SK-N-SH (cell line): ENCODE measurements at regions not wholly inside any gene's neighbourhood (a gene's known extent, or its start where the extent isn't known, plus 50 kb on each side); places are given as distances from the start of the nearest gene placed in this dataset.
A peak's percentile ranks its signal among the peaks of the same experiment; 100 is the strongest.

Experiments
- CTCF ChIA-PET: fragments of 300-600, 350-600 bp; formaldehyde crosslinking; extraction: SDS; loops from one replicate; lab custom pipeline; 2021; lab: Yijun Ruan, JAX
- POLR2A ChIA-PET: fragments of 350-600 bp; sonication (Branson Sonifier 250); formaldehyde crosslinking; extraction: SDS; loops from one replicate; lab custom pipeline; 2020; ENCODE audit warnings: antibody characterized with exemption, inconsistent platforms; lab: Yijun Ruan, JAX
- DNase-seq: peaks from one replicate; pipeline ENCODE4 v3.0.0; 2012
- H2AFZ ChIP-seq: fragments of 200-600 bp; sonication (generic); 2 replicates; pipeline ENCODE4 v1.8.1; 2016; ENCODE audit warnings: antibody characterized with exemption, mild to moderate bottlenecking, low read depth
- H3F3A ChIP-seq: fragments of 200-600 bp; sonication (generic); replicated peaks from 2 replicates; pipeline ENCODE3; 2016; ENCODE audit warnings: antibody characterized with exemption, mild to moderate bottlenecking; ENCODE audit not compliant: insufficient read depth
- H3K27ac ChIP-seq, 2 experiments: fragments of 200-500 bp in 1 of 2; fragments of 200-600 bp in 1 of 2; sonication (Bioruptor generic) in 1 of 2; sonication (generic), shearing (Covaris generic) in 1 of 2; 2 replicates each; pipeline versions ENCODE4 v1.5.1 to v1.6.1; 2014 to 2016; ENCODE audit warnings: low read depth in 2 of 2, inconsistent platforms in 1 of 2, low read length in 1 of 2, mild to moderate bottlenecking in 1 of 2, mixed read lengths in 1 of 2
- H3K27me3 ChIP-seq: fragments of 200-600 bp; sonication (generic), shearing (Covaris generic); 2 replicates; pipeline ENCODE4 v1.6.1; 2016; ENCODE audit warnings: mixed run types; ENCODE audit not compliant: insufficient read depth
- H3K36me3 ChIP-seq, 2 experiments: fragments of 200-500 bp in 1 of 2; fragments of 200-600 bp in 1 of 2; sonication (Bioruptor generic) in 1 of 2; sonication (generic) in 1 of 2; replicated peaks in 1 of 2; 2 replicates each; pipeline versions ENCODE3 to v1.5.1; 2014 to 2016; ENCODE audit warnings: low read length in 1 of 2, mild to moderate bottlenecking in 1 of 2; ENCODE audit not compliant: insufficient read depth in 2 of 2, control insufficient read depth in 1 of 2
- H3K4me1 ChIP-seq, 2 experiments: fragments of 200-500 bp in 1 of 2; fragments of 200-600 bp in 1 of 2; sonication (Bioruptor generic) in 1 of 2; sonication (generic), shearing (Covaris generic) in 1 of 2; 2 replicates each; pipeline versions ENCODE4 v1.5.1 to v1.6.1; 2014 to 2016; ENCODE audit warnings: low read depth in 1 of 2, low read length in 1 of 2, mixed run types in 1 of 2; ENCODE audit not compliant: insufficient read depth in 2 of 2, control insufficient read depth in 1 of 2
- H3K4me2 ChIP-seq: fragments of 200-600 bp; sonication (generic), shearing (Covaris generic); 2 replicates; pipeline ENCODE4 v1.6.1; 2017; ENCODE audit warnings: mixed run types
- H3K4me3 ChIP-seq, 2 experiments: fragments of 200-500 bp in 1 of 2; fragments of 200-600 bp in 1 of 2; sonication (Bioruptor generic) in 1 of 2; sonication (generic), shearing (Covaris generic) in 1 of 2; 2 replicates each; pipeline versions ENCODE4 v1.5.1 to v1.8.1; 2014 to 2016; ENCODE audit warnings: low read depth in 2 of 2, inconsistent platforms in 1 of 2, low read length in 1 of 2, mild to moderate bottlenecking in 1 of 2, mixed read lengths in 1 of 2, moderate library complexity in 1 of 2
- H3K79me2 ChIP-seq: fragments of 200-600 bp; sonication (generic); 2 replicates; pipeline ENCODE4 v1.8.1; 2017; ENCODE audit warnings: mild to moderate bottlenecking; ENCODE audit not compliant: insufficient read depth
- H3K9ac ChIP-seq: fragments of 200-600 bp; sonication (generic); 2 replicates; pipeline ENCODE4 v1.6.1; 2017; ENCODE audit warnings: mixed run types
- H3K9me2 ChIP-seq: fragments of 200-600 bp; sonication (generic); 2 replicates; pipeline ENCODE4 v1.6.1; 2017; ENCODE audit warnings: mixed run types
- H3K9me3 ChIP-seq: fragments of 200-600 bp; sonication (generic); 2 replicates; pipeline ENCODE4 v1.6.1; 2017; ENCODE audit warnings: mixed run types, mild to moderate bottlenecking, moderate library complexity
- H4K20me1 ChIP-seq: fragments of 200-600 bp; sonication (generic); 2 replicates; pipeline ENCODE4 v1.6.1; 2017; ENCODE audit warnings: mild to moderate bottlenecking, mixed run types; ENCODE audit not compliant: insufficient read depth
- CTCF ChIP-seq: fragments of 200-600 bp; sonication (generic); IDR thresholded peaks from 2 replicates; pipeline ENCODE4 v1.6.1; 2017; ENCODE audit warnings: antibody characterized with exemption, mild to moderate bottlenecking, moderate library complexity
- ELF1 ChIP-seq: IDR thresholded peaks from 2 replicates; pipeline ENCODE4 v1.4.0; 2012
- EP300 ChIP-seq, 2 experiments: IDR thresholded peaks; 2 replicates each; pipeline versions ENCODE4 v1.4.0 to v1.6.1; 2012; ENCODE audit warnings: borderline replicate concordance in 1 of 2, low read depth in 1 of 2, low read length in 1 of 2
- EZH2phosphoT487 ChIP-seq: fragments of 200-600 bp; sonication (generic); IDR thresholded peaks from 2 replicates; pipeline ENCODE4 v1.6.1; 2017; ENCODE audit warnings: low read depth, mixed run types, mild to moderate bottlenecking, antibody characterized with exemption, moderate library complexity, borderline replicate concordance
- MEF2A ChIP-seq: IDR thresholded peaks from 2 replicates; pipeline ENCODE4 v1.4.0; 2012; ENCODE audit warnings: low read depth, borderline replicate concordance
- NFIC ChIP-seq: IDR thresholded peaks from 2 replicates; pipeline ENCODE4 v1.4.0; 2012; ENCODE audit warnings: borderline replicate concordance
- POLR2AphosphoS5 ChIP-seq: IDR thresholded peaks from 2 replicates; pipeline ENCODE4 v1.6.1; 2012; ENCODE audit warnings: low read depth, low read length
- RFX5 ChIP-seq: IDR thresholded peaks from 2 replicates; pipeline ENCODE4 v1.6.1; 2012; ENCODE audit warnings: mild to moderate bottlenecking, improper control_type of control experiment, low read length
- RXRA ChIP-seq: IDR thresholded peaks from 2 replicates; pipeline ENCODE4 v1.4.0; 2012; ENCODE audit warnings: low read depth, mild to moderate bottlenecking, borderline replicate concordance
- TAF1 ChIP-seq: IDR thresholded peaks from 2 replicates; pipeline ENCODE4 v1.6.1; 2012; ENCODE audit warnings: low read depth, mild to moderate bottlenecking, low read length, moderate library complexity, borderline replicate concordance
- TCF12 ChIP-seq: IDR thresholded peaks from 2 replicates; pipeline ENCODE4 v1.4.0; 2012
- USF1 ChIP-seq: IDR thresholded peaks from 2 replicates; pipeline ENCODE4 v1.4.0; 2012; ENCODE audit warnings: low read depth, borderline replicate concordance
- USF2 ChIP-seq: fragments of 150-350 bp; IDR thresholded peaks from 2 replicates; pipeline ENCODE4 v1.6.1; 2017; ENCODE audit warnings: antibody characterized with exemption, low read length, low read depth, borderline replicate concordance
- WGBS: methylation state at CpG from one replicate; pipeline ENCODE4 v1.1.6; 2017; ENCODE audit warnings: low lambda C conversion rate; 5-methylcytosine and 5-hydroxymethylcytosine counted together
- TF ChIP-seq, protein P1 (sequence below): IDR thresholded peaks from 2 replicates; pipeline ENCODE4 v1.4.0; 2012; ENCODE audit warnings: low read depth
- TF ChIP-seq, protein P2 (sequence below): IDR thresholded peaks from 2 replicates; pipeline ENCODE4 v1.4.0; 2012; ENCODE audit warnings: low read depth, borderline replicate concordance
- TF ChIP-seq, protein P3 (sequence below): IDR thresholded peaks from 2 replicates; pipeline ENCODE4; 2012

GRCh38 chr16:17776888-17777287, 306.1 kb upstream of the XYLT1 start:
- 58% methylated on average over 9 of the region's 9 CpGs for WGBS
- H3K27ac ChIP-seq, result peak overlapping the region; percentile 79 to 89
- peak overlapping the region; percentile 53 for H3K4me2 ChIP-seq
- no peak overlapping the region for H3K9ac ChIP-seq
- H2AFZ ChIP-seq, result no peak overlapping the region
- H3K27me3 ChIP-seq, result no peaks in the 10 kb centered on the region
- ChIA-PET CTCF (no interaction called here), POLR2A (no interaction called here)
- no peaks in the 10 kb centered on the region for H3K36me3 ChIP-seq
- no peaks in the 10 kb centered on the region for H3K9me2 ChIP-seq
- no peaks in the 10 kb centered on the region for H3F3A ChIP-seq
- H4K20me1 ChIP-seq, result no peaks in the 10 kb centered on the region
- no peaks in the 10 kb centered on the region for H3K9me3 ChIP-seq
- H3K79me2 ChIP-seq, result no peaks in the 10 kb centered on the region
- no peak overlapping the region for H3K4me3 ChIP-seq
- H3K4me1 ChIP-seq, result peaks cover 13 to 36% of the 10 kb centered on the region in 2 experiments; a peak in 3 of 4 replicates
- DNase-seq, result no peak
- TF ChIP-seq, protein P1, sequence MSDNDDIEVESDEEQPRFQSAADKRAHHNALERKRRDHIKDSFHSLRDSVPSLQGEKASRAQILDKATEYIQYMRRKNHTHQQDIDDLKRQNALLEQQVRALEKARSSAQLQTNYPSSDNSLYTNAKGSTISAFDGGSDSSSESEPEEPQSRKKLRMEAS, result no peak
- TF ChIP-seq EP300 (IDR thresholded peaks at IDR 0.05; ENCODE audit: borderline replicate concordance in 1 of 2, low read depth in 1 of 2, low read length in 1 of 2), result no peak
- no peak for TF ChIP-seq RFX5
- no peak for TF ChIP-seq NFIC
- TF ChIP-seq, protein P2, sequence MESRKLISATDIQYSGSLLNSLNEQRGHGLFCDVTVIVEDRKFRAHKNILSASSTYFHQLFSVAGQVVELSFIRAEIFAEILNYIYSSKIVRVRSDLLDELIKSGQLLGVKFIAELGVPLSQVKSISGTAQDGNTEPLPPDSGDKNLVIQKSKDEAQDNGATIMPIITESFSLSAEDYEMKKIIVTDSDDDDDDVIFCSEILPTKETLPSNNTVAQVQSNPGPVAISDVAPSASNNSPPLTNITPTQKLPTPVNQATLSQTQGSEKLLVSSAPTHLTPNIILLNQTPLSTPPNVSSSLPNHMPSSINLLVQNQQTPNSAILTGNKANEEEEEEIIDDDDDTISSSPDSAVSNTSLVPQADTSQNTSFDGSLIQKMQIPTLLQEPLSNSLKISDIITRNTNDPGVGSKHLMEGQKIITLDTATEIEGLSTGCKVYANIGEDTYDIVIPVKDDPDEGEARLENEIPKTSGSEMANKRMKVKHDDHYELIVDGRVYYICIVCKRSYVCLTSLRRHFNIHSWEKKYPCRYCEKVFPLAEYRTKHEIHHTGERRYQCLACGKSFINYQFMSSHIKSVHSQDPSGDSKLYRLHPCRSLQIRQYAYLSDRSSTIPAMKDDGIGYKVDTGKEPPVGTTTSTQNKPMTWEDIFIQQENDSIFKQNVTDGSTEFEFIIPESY, result no peak
- TF ChIP-seq TAF1, result no peak
- no peak for TF ChIP-seq TCF12
- TF ChIP-seq RXRA, result no peak
- no peak for TF ChIP-seq CTCF
- no peak for TF ChIP-seq MEF2A
- no peak for TF ChIP-seq EZH2phosphoT487
- no peak for TF ChIP-seq POLR2AphosphoS5
- TF ChIP-seq, protein P3, sequence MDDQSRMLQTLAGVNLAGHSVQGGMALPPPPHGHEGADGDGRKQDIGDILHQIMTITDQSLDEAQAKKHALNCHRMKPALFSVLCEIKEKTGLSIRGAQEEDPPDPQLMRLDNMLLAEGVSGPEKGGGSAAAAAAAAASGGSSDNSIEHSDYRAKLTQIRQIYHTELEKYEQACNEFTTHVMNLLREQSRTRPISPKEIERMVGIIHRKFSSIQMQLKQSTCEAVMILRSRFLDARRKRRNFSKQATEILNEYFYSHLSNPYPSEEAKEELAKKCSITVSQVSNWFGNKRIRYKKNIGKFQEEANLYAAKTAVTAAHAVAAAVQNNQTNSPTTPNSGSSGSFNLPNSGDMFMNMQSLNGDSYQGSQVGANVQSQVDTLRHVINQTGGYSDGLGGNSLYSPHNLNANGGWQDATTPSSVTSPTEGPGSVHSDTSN, result no peak
- TF ChIP-seq ELF1, result no peak
- TF ChIP-seq USF2, result no peak
- no peak for TF ChIP-seq USF1
- TF ChIP-seq, all 33 proteins: peak for 0
